ENCODE measurements at regions not wholly inside any gene's neighbourhood (a gene's known extent, or its start where the extent isn't known, plus 50 kb on each side); places are given as distances from the start of the nearest gene placed in this dataset.
"Not testable (repeated sequence)": the region's sequence is repeated elsewhere in the genome, so short reads cannot be mapped to it uniquely, and the experiment has no call there.

GRCh38 chr20:30669330-30670029 is 588.0 kb upstream of the DEFB115 start:
- not testable (repeated sequence) for DNase-seq (ENCODE audit: low spot score)

GRCh38 chr20:30671120-30671519 is 586.3 kb upstream of the DEFB115 start:
- DNase-seq (ENCODE audit: low spot score), result not testable (repeated sequence)

GRCh38 chr20:30675988-30676564 is 581.4 kb upstream of the DEFB115 start:
- not testable (repeated sequence) for DNase-seq (ENCODE audit: low spot score)

- not testable (repeated sequence) for DNase-seq (ENCODE audit: low spot score)
Observed at GRCh38 chr20:30682236-30682635, 575.2 kb upstream of the DEFB115 start.

GRCh38 chr20:30712861-30713260 is 544.6 kb upstream of the DEFB115 start:
- not testable (repeated sequence) for DNase-seq (ENCODE audit: low spot score)

GRCh38 chr20:30719415-30720199 is 537.9 kb upstream of the DEFB115 start:
- not testable (repeated sequence) for DNase-seq (ENCODE audit: low spot score)

- DNase-seq (ENCODE audit: low spot score), result not testable (repeated sequence)
Observed at GRCh38 chr20:30723511-30723910, 534.0 kb upstream of the DEFB115 start.

- DNase-seq (ENCODE audit: low spot score), result not testable (repeated sequence)
Observed at GRCh38 chr20:30723934-30724687, 533.4 kb upstream of the DEFB115 start.

GRCh38 chr20:30724688-30725074 is 532.8 kb upstream of the DEFB115 start:
- DNase-seq (ENCODE audit: low spot score), result not testable (repeated sequence)

GRCh38 chr20:30725188-30725587 is 532.3 kb upstream of the DEFB115 start:
- DNase-seq (ENCODE audit: low spot score), result not testable (repeated sequence)

- not testable (repeated sequence) for DNase-seq (ENCODE audit: low spot score)
Observed at GRCh38 chr20:30728271-30728885, 529.1 kb upstream of the DEFB115 start.

Measured in AG20443 (cell line).